ENCODE measurements at regions not wholly inside any gene's neighbourhood (a gene's known extent, or its start where the extent isn't known, plus 50 kb on each side); places are given as distances from the start of the nearest gene placed in this dataset.

- Histone ChIP-seq H3K4me1 (ENCODE audit: control insufficient read depth, insufficient read depth, low read length) (no peaks in the 10 kb centered on the region), H3K9me3 (ENCODE audit: control insufficient read depth, insufficient read depth, low read depth, low read length) (no peaks in the 10 kb centered on the region), H3K36me3 (ENCODE audit: control insufficient read depth, insufficient read depth, low read length) (no peaks in the 10 kb centered on the region), H3K27ac (ENCODE audit: low read length) (no peak overlapping the region), H3K27me3 (ENCODE audit: control insufficient read depth, insufficient read depth, low read length) (no peaks in the 10 kb centered on the region), H3K4me3 (ENCODE audit: low read depth in 2 of 2, low read length in 2 of 2) (no peak overlapping the region)
- no peak for DNase-seq (ENCODE audit: low read depth, low spot score)
- ChIA-PET POLR2A (no interaction called here), CTCF (interaction anchor here (0.7 kb wide), 1 partner anchor 1294 kb away, joined by 4 read pairs; no protein-coding TSS in a partner anchor)
- TF ChIP-seq CTCF (IDR thresholded peaks at IDR 0.05) = no peak
- TF ChIP-seq REST (IDR thresholded peaks at IDR 0.05; ENCODE audit: insufficient read depth in 1 of 2, low read depth in 2 of 2, low read length in 1 of 2) = no peak
- TF ChIP-seq POLR2AphosphoS5 (IDR thresholded peaks at IDR 0.05; ENCODE audit: low read depth, low read length) = no peak
- no peak for TF ChIP-seq TCF7L2 (IDR thresholded peaks at IDR 0.05; ENCODE audit: low read depth, low read length)
- no peak for TF ChIP-seq SIN3A (IDR thresholded peaks at IDR 0.05; ENCODE audit: borderline replicate concordance, insufficient read depth, low read depth, low read length)
- no peak for ATAC-seq
- intact Hi-C loops (cut with micrococcal nuclease; ENCODE audit: unreplicated experiment) (no loop called here), in situ Hi-C loops (cut with HindIII; ENCODE audit: low pct_unique_long_range_greater_than_20kb, low sequenced_read_pairs) (no loop called here)
- no TSS peak for BruUV-seq (replicated peaks)
Measured at GRCh38 chr1:190634134-190634533, 156.5 kb upstream of the BRINP3 start.

GRCh38 chr1:190649553-190649952 is 171.9 kb upstream of the BRINP3 start:
- Histone ChIP-seq H3K4me3 (ENCODE audit: low read depth in 2 of 2, low read length in 2 of 2) (no peak overlapping the region), H3K27me3 (ENCODE audit: control insufficient read depth, insufficient read depth, low read length) (no peaks in the 10 kb centered on the region), H3K4me1 (ENCODE audit: control insufficient read depth, insufficient read depth, low read length) (no peaks in the 10 kb centered on the region), H3K36me3 (ENCODE audit: control insufficient read depth, insufficient read depth, low read length) (no peaks in the 10 kb centered on the region), H3K27ac (ENCODE audit: low read length) (no peak overlapping the region), H3K9me3 (ENCODE audit: control insufficient read depth, insufficient read depth, low read depth, low read length) (no peaks in the 10 kb centered on the region)
- in situ Hi-C loops (cut with HindIII; ENCODE audit: low pct_unique_long_range_greater_than_20kb, low sequenced_read_pairs) = no loop called here
- ChIA-PET CTCF (no interaction called here), POLR2A (no interaction called here)
- no peak for TF ChIP-seq REST (IDR thresholded peaks at IDR 0.05; ENCODE audit: insufficient read depth in 1 of 2, low read depth in 2 of 2, low read length in 1 of 2)
- TF ChIP-seq SIN3A (IDR thresholded peaks at IDR 0.05; ENCODE audit: borderline replicate concordance, insufficient read depth, low read depth, low read length) = no peak
- TF ChIP-seq POLR2AphosphoS5 (IDR thresholded peaks at IDR 0.05; ENCODE audit: low read depth, low read length) = no peak
- TF ChIP-seq TCF7L2 (IDR thresholded peaks at IDR 0.05; ENCODE audit: low read depth, low read length) = no peak
- no peak for TF ChIP-seq CTCF (IDR thresholded peaks at IDR 0.05)
- intact Hi-C loops (cut with micrococcal nuclease; ENCODE audit: unreplicated experiment) = no loop called here
- no TSS peak for BruUV-seq (replicated peaks)
- no peak for ATAC-seq
- no peak for DNase-seq (ENCODE audit: low read depth, low spot score)
